GM12872 (cell line): ENCODE measurements at regions not wholly inside any gene's neighbourhood (a gene's known extent, or its start where the extent isn't known, plus 50 kb on each side); places are given as distances from the start of the nearest gene placed in this dataset.

ENCODE experiments used
- CTCF ChIP-seq: IDR thresholded peaks from 3 replicates; pipeline ENCODE4 v1.5.1; 2011; ENCODE audit warnings: low read depth, mild to moderate bottlenecking, low read length, moderate library complexity; ENCODE audit not compliant: insufficient read depth

GRCh38 chr3:102182162-102182561, 252.7 kb upstream of the ZPLD1 start:
- TF ChIP-seq CTCF: no peak

- no peak for TF ChIP-seq CTCF
These were observed 251.6 kb upstream of the ZPLD1 start for GRCh38 chr3:102183186-102183585.

GRCh38 chr3:102183623-102184022, 251.2 kb upstream of the ZPLD1 start:
- no peak for TF ChIP-seq CTCF

- TF ChIP-seq CTCF: no peak
These were observed 245.3 kb upstream of the ZPLD1 start for GRCh38 chr3:102189541-102189940.

- no peak for TF ChIP-seq CTCF
These were observed 244.7 kb upstream of the ZPLD1 start for GRCh38 chr3:102189956-102190723.

- TF ChIP-seq CTCF: no peak
These were observed 242.2 kb upstream of the ZPLD1 start for GRCh38 chr3:102192575-102192974.

- no peak for TF ChIP-seq CTCF
These were observed 241.6 kb upstream of the ZPLD1 start for GRCh38 chr3:102193255-102193654.

- TF ChIP-seq CTCF: no peak
These were observed 240.8 kb upstream of the ZPLD1 start for GRCh38 chr3:102194001-102194400.
